HG03558 (cell line): ENCODE measurements at regions not wholly inside any gene's neighbourhood (a gene's known extent, or its start where the extent isn't known, plus 50 kb on each side); places are given as distances from the start of the nearest gene placed in this dataset.
"Not testable (repeated sequence)": the region's sequence is repeated elsewhere in the genome, so short reads cannot be mapped to it uniquely, and the experiment has no call there.

Experiments used
- ATAC-seq: cut with Tn5 transposase; IDR thresholded peaks from one replicate; pipeline ENCODE4 v1.9.1; 2021; ENCODE audit warnings: moderate number of reproducible peaks; ENCODE audit not compliant: unreplicated experiment; ENCODE audit errors: extremely low read depth

DNA sequence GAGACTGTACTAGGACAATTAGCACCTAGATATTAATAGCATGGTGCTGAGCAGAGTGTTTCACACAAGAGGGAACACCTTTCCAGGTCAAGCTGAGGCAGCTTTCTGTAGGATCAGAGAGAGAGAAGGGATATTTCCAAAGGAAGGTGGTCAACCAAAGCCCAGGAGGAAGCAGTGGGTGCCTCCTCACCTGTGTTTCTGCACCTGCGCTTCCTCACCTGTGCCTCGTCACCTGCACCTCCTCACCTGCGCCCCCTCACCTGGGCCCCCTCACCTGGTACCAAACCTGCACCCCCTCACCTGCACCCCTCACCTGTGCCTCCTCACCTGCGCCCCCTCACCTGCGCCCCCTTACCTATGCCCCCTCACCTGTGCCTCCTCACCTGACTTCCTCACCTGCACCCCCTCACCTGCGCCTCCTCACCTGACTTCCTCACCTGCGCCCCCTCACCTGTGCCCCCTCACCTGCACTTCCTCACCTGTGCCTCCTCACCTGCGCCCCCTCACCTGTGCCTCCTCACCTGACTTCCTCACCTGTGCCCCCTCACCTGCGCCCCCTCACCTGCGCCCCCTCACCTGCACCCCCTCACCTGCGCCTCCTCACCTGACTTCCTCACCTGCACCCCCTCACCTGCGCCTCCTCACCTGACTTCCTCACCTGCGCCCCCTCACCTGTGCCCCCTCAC is 67.9 kb downstream of the TTLL2 start:
- ATAC-seq = no peak

- no peak for ATAC-seq
Measured at GRCh38 chr6:167393731-167394130, 68.8 kb downstream of the TTLL2 start.

GRCh38 chr6:167394339-167394738 is 69.5 kb downstream of the TTLL2 start:
- no peak for ATAC-seq

GRCh38 chr6:167394820-167395219 is 69.9 kb downstream of the TTLL2 start:
- ATAC-seq = no peak

- ATAC-seq = no peak
Measured at GRCh38 chr6:167396068-167396658, 71.3 kb downstream of the TTLL2 start.

- no peak for ATAC-seq
Measured at GRCh38 chr6:167396659-167397490, 72.0 kb downstream of the TTLL2 start.

DNA sequence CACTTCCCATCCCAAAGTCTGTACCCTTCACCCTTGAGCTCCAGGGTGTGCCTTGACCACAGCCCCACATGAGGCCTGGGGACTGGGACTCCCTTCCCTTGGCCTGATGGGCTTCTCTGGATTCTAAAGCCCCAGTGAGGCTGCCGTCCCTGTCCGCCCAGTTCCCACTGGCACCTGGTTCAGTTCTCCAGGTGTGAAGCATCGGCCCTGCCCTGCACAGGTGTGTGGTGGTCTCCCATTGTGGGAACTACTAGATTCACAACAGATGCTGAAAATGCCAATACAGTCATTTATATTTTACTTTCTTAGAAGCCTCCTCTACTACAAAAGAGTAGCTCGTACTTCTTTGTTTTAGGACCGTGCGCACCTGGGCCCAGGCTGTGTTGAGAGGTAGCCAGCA is 72.8 kb downstream of the TTLL2 start:
- no peak for ATAC-seq

GRCh38 chr6:167398214-167399050 is 73.5 kb downstream of the TTLL2 start:
- ATAC-seq = no peak

GRCh38 chr6:167399051-167399387 is 74.1 kb downstream of the TTLL2 start:
- ATAC-seq = no peak

DNA sequence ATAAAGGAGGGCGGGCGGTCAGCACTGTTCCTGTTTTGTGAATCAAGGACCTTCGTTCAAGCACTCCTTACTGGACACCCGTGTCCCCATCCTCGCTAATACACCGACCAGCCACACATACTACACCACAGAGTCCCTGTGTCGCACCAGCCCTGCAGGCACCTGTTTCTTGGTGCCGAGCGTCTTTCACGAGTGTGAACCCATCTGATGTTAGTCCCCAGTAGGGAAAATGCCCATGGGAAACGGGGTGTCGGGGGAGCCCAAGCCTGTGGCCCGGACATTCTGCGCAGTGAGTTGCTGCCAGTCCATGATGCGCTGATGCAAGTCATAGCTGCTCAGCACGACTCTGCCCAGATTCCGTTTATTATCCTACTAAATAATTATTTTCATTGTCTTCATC is 74.7 kb downstream of the TTLL2 start:
- ATAC-seq = no peak

- ATAC-seq = no peak
Measured at GRCh38 chr6:167400482-167401138, 75.7 kb downstream of the TTLL2 start.

GRCh38 chr6:167401525-167402194 is 76.8 kb downstream of the TTLL2 start:
- ATAC-seq = no peak

GRCh38 chr6:167402195-167402686 is 77.4 kb downstream of the TTLL2 start:
- no peak for ATAC-seq

GRCh38 chr6:167403427-167403826 is 78.5 kb downstream of the TTLL2 start:
- ATAC-seq = no peak

DNA sequence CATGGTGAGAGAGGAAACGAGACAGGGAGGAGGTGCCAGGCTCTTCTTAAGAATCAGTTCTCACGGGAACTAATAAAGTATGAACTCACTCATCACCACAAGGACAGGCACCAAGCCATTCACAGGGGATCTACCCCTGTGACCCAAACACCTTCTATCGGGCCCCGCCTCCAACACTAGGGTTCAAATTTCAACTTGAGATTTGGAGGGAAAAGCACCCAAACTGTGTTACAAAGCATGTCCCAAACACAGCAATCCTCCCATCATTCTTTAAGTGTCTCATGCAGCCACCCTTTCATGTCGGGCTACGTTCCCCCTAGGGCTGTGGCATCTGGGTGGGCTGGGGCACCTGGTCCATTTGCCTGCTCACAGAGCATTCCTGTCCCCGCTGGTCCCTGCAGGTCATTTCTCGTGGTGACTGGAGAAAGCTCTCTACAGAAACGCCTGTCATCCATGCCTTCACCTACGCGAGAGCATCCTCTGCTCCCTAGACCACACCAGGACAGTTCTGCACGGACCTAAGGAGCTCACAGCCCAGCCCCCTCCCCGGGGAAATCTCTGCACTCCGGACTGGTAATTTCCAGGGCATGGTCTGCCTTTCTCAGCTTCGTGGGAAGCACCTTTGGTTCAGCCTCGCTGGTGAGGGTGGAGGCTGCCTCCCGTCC is 79.6 kb downstream of the TTLL2 start:
- ATAC-seq = no peak

- no peak for ATAC-seq
Measured at GRCh38 chr6:167405778-167406532, 81.1 kb downstream of the TTLL2 start.

- ATAC-seq = not testable (repeated sequence)
Measured at GRCh38 chr6:167406533-167407238, 81.8 kb downstream of the TTLL2 start.
